GM21367 (cell line): ENCODE measurements at regions not wholly inside any gene's neighbourhood (a gene's known extent, or its start where the extent isn't known, plus 50 kb on each side); places are given as distances from the start of the nearest gene placed in this dataset.

Source experiments
- ATAC-seq: cut with Tn5 transposase; IDR thresholded peaks from one replicate; pipeline ENCODE4 v1.9.1; 2021; ENCODE audit not compliant: unreplicated experiment

DNA sequence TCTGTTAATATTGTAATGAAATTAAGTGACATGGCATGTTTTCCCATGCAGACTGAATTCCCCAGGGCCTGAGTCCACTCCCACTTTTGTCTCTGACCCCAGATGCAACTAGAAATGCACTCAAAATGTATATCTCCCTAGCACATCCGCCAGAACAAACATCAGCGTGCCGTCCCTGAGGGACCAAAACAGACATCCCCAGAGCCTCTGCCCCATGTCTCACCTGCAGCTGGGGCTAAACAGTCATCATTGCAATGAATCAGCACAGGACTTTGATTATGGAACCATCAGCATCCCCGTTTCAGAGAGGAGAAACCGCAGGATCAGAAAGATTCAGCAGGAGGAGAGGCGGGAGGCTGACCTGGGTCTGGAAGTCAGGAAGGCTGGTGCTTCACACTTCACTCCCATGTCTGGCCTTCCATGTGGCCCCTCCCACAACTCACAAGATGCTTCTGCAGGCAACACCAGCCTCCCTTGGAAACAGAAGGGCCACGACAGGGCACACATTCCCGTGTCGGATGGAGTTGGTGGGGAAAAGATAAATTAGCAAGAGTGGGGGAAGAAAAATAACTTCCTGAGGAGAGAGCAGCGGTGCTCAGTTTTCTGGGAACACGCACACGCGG, 130.6 kb upstream of the VSTM2B start:
- no peak for ATAC-seq

DNA sequence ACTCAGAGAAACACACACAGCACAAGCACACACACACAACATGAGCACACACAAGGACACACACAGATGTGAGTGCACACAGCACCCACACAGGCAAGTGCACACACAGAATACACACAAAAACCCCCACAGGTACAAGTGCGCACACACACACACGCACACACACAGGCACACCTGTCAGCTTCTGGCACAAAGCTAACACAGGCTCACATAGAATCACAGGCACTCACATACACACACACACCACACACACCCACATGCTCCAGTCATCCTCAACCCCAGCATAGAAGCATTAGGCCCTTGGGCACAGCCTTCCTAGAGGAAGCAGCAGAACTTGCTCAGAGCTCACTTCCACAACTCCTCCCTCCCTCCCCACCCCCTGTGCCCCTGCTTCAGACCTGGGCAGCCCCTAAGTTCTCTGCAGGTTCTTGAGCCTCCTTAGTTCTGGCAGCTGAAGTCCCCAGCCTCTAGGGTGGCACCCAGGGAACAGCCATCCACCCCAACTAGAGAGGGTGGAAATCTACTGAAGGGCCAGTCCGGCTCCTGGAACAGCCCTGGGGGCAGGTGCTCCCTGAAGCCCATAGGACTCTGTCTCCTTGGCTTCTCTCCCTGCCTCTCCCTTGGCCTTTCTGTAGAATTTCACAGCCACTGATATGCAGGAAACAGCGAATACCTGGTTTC, 129.9 kb upstream of the VSTM2B start:
- no peak for ATAC-seq

DNA sequence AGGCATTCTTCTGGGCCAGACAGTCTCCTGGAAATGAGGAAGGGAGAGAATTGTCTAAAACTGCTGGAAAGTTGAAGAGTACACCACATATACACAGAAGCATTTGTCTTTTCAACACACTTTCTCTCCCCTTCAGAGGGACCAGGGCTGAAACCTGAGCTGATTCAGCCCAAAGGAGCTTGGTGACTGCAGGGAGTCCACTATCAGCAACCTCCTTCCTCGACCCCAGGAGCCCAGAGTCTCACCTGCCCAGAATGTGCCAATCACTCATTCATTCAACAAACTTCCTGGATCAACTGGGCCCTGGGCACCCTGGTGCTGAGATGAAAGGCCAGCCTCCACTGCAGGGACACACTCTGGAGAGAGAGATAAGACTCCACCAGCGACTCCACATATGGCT, 128.9 kb upstream of the VSTM2B start:
- no peak for ATAC-seq

DNA sequence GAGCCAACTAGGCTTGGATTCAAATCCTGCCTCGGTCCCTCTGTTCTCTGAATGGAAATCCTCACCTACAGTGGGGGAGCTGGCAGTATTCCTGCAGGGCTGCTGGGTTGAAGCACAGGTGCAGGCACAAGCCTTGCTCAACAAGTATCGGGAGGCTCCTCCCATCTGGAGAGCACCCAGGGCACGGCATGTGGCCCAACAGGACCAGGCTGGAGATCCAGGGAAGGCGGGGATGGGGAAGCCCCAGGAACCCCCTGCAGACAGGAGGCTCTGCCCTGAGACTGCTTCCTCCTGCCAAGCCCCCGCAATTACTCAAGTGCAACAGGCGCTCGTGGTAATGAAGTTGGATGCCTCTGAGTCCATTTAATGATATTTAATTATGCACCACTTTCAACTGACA, 128.0 kb upstream of the VSTM2B start:
- no peak for ATAC-seq

DNA sequence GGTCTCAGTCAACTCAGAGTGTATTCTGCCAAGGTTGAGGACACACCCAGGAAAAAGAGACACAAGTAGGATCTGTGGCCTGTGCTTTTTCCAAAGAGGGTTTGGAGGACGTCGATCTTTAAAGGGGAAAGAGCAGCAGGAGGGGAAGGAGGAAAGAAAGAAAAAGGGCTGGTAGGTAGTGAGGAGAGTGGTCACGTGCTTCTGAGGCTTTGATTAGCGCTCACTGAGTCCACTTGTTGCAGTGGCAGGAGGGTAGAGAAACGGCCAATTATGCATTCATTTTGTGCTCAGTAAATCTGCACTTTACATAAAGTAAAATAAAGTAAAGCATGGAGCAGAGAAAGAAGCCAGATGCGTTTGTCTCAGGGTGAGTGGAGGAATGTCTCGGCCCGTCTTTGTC, 126.0 kb upstream of the VSTM2B start:
- ATAC-seq: no peak

DNA sequence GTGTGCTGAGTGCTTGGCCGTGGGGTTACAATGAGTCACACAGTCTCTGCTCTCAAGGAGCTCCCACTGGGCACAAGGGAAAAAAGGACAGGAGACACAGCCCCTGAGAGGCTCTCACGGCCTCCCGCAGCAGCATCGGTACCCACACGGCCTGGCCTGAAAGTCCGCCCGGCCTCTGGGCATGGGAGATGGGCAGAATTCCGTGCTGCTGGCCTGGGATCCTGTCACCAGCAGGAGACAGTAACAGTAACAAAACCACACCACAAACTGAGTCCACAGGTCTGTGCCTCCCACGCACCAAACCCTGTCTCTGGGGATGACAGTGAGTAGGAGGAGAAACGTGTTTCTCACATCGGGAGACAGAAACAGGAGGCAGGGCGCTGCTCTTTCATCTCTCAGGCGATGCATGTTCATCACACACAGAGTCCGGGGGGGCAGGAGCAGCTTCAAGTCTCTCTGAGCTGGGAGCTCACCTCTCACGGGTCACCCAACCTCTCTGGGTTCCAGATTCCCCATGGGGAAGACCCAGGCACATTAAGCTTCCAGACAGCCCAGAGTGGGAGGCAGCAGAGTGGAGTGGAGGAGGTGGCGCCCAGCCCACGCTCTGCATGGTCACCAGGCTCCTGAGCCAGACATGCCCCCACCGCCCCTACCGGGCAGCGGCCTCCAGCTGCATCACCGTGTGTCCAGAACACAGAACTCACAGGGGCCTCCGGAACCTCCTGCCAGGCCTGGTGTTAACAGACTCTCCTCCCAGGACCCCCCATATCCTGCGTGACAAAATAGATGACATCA, 124.7 kb upstream of the VSTM2B start:
- ATAC-seq: no peak

DNA sequence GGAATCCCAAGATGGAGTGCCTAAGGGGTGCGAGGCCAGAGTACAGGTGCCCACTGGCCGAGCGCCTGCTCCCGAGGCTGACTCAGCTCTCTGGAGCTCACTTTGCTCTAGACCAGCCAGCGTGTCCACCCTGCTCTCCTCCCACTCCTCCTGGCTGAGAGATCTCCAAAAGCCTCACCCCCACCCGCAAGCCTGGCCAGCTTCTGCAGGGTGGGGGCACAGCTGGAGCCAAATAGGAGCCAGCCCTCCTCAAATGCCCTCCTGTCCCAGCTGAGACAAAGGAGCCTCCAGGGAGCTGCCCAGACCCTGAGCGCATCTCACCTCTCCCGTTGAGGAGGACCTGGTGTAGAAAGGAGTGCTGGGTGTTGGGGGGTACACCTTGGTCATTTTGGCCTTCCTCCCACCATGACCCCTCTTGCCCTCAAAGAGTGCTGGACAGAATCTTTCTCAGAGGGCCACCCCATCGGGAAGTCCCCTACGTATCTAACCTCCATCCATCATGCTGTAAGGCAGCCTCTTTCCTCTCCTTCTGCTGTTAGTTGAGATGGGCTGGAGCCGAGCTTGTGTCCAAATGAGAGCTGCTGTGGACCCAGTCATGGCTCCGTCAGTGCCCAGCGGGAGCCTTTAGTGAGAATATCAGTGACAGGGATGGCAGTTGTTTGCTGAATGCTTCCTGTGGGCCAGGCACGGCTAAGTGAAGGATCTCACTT, 123.9 kb upstream of the VSTM2B start:
- no peak for ATAC-seq

DNA sequence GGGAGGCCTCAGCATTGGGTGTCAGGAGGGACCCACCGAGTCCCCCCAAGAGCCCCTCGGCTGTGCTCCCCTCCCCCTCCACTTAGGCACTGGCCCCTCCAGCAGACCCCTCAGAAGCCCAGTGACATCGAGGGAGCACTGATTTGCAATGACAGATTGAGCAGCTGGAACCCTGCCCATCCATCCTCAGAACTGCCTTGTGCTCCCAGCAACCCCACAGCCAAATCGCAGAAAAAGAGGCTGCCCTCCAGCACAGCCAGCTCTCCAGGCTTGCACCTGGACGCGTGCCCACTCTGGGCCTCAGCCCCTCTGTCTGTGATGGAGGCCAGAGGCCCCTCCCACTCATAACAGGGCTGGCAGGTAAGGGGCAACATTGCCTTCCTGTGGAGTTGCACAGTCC, 123.2 kb upstream of the VSTM2B start:
- ATAC-seq: no peak

DNA sequence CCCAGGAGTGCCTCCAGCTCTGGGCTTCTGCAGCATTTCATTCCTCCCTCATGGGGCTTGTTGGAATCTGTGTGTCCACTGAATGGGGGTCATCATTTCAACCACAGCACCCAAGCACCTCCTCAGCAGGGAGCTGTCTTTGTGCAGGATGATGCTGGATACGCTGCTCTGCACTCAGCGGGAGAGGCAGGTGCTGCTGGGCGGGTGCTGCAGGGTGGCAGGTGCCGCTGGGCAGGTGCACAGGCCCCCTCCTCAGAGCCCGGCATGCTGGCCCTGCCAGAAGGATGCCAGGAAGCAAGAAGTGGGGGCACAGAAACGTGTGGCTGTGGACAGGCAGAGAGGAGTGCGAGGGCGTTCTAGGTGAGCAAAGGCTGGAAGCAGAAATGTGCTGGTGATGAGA, 121.8 kb upstream of the VSTM2B start:
- no peak for ATAC-seq

DNA sequence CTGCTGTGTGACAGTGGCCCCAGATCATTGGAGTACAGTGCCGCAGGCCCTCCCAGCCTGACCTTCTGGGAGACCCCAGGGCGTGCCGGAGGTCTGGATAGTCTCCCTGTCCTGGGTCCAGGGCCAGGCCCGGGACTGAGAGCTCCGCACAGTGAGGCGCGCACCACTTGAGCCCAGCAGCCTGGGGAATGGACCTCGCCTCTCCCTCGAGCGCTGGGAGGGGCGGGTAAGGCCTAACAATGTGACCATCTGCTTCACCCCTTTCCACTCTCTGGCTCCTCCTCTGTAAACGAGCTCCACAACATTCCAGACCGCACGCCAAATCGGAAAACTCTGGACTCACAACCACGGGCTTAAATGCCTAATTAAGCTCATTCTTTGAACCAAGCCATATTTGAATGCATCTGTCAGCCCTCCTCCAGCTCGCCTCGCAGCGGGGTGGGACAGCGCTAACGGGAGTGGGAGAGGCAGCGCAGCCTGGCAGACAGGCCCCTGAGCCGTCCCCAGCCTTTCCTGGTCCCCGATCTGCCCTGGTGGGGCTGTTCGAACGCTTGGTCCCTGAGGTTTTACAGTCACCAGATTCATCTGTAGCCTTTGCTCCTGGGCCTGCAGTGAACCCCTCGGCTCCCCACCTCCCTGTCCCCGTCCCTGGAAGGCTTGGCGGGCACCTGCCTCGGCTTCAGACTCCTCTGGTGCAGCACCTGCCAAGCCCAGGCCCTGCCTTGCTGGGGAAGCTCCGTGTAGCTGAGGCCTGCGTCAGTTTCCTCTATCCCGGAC, 120.7 kb upstream of the VSTM2B start:
- ATAC-seq: no peak

DNA sequence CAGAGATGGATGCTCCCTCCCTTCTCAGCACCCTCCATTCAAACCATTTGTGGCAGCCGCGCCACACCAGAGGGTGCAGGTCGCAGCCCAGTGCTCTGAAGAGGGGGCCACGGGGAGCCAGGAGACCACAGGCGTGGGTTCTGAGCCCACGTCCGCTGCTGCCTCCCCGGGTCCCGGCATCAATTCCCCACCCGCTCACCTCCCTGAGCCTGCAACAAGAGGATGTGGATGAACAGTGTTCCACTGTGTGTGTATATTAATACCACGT, 120.1 kb upstream of the VSTM2B start:
- no peak for ATAC-seq

DNA sequence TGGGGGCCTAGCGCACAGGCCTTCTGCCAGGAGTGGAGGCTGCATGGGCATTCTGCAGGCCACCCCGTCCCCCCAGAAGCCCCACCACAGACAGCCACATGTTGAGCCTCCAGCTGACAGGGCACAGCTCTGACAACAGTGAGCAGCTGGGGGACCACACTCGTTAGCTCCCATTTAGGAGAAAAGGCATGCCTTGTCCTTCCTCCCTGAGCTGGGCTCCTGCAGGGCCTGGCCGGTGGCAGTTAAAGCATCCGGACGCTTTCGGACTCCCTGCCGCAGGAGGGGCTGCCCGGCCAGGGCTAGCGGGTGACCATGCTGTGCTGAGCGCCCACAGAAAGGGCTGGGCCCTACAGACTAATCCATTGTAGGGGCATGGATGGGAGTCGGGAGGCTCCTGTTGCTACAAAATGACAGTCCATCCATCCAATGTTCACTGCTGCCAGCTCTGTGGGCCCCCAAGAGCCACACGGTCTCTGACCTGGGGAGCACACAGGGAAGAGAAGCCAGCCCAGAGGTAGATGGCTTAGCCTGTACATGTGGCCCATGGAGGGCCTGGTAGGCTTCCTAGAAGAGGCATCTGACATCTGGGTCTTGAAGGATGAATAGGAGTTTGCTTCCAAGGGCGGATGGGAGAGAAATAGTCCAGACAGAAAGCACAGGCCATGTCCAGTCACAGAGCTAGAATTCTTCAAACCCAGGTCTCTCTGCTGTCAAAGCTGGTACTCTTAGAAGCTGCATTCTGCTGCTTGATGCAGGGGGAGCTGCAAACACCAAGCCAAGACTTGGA, 116.5 kb upstream of the VSTM2B start:
- ATAC-seq: no peak

DNA sequence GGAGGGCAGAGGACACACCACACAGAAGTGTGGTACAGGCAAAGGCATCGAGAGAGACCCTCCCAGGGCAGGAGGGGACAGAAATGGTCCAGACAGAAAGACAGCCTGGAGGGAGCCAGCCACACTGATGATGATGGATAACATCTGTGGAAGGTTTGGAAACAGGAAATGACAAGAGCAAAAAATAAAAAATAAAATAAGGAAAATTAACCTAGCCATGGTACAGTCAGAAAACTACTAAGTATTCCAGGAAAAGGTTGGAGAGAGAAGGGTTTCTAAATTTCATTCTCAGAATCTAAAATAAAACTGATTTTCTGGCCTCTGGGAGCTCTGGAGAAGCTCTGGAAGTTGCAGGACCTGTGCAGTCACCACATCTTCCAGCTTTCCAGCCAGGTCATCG, 115.2 kb upstream of the VSTM2B start:
- ATAC-seq: no peak

DNA sequence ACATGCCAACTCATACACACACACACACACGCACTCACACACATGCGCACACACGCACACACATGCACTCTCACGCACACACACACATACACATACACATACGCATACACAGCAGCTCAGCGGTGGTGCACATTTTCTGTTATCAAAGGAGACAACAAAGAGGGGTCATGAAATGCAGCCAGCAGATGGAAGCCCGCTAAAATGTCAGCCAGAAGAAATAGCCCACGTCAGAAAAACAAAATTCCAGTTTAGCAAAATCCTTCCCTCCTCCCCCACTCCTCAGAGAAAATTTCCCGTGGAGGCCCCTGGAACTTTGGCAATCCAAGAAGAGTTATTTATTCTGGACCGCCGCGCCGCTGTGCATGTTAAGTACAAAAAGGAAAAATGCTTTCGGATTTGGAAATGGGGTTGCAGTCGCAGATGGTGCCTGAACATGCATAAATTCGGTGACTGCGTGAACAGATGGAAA, 114.6 kb upstream of the VSTM2B start:
- ATAC-seq: no peak

DNA sequence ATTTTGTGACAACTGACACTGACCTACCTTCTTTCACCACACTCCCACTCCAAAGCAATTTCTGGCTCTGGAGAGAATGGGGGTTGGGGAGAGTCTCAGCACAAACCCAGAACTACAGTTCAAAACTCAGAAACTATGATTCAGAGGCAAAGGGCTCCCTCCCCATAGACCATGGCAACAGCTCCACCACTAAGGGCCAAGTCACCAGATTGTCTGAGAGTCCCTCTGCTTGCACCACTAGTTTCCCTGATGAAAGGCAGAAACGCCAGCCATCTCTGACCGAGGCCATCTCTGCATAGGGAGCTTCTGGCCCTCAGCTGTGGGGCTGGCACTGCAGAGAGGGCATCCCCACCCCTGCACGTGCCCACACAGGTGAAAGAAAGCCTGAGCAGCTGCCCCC, 112.4 kb upstream of the VSTM2B start:
- no peak for ATAC-seq

DNA sequence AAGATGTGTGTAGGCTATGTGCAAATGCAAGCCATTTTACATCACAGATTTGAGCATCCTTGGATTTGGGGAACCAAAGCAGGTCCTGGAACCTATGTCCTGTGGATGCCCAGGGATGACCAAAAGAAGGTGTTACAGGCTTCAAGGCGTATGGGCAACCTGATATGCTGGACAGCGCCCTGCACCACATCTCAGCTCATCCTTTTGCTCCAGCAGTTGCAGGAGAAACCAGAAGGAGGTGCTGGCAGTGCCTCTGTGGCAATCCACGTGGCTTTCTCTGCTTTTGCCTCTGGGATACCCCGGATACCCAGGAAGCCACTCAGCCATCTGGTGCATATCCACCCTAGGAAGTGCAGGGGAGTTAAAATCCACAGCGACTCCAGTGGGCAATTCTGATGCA, 110.3 kb upstream of the VSTM2B start:
- no peak for ATAC-seq

DNA sequence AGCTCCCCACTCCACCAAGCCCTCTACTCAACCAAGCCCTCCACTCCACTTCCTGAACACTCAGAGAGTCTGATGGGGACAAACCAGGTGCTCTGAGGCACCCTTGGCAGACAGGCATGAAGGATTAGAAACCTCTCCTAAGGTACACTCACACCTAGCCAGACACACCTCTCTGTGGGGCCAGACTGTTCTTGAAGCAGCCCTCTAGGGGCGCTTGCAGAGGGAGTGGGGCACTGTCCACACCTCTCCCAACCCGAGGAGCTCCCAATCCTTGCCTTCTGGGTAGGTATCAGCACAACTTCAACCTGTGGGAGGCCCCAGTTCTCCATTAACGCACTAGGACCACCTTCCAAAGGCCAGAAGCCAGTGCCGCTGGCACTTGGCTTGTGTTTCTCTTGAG, 108.7 kb upstream of the VSTM2B start:
- no peak for ATAC-seq

DNA sequence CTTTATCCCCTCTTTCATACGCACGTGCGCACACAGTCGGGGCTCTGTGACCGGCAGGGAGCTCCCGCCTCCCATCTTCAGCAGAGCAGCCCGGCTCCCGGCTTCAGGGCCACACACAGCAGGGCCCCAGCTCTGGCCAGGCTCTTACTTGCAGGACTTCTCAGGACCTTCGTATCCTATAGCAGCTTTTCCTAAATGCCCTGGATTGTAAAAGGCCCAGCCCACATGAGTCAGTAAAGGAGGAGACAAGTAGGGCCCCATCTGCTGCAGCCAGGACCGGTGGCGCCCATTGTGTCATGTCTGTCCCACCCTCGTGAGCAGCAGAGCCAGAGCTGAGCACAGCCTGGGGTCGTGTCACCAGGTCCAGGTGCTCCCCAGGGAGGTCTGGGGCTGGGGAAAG, 107.6 kb upstream of the VSTM2B start:
- no peak for ATAC-seq

DNA sequence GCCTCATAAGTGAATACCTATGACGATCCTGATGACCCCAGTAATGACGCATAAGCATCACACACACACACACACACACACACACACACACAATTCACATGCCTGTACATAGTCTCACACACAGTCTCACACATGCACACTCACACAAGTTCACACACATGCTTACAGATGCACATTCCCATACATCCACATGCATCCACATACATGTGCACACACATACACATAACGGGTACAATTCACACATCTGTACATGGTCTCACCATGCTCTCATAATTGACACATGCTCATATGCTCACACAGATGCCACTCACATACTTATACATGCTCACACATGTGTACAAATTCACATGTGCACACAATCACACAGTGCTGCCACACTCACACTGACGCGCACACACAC, 105.7 kb upstream of the VSTM2B start:
- no peak for ATAC-seq

DNA sequence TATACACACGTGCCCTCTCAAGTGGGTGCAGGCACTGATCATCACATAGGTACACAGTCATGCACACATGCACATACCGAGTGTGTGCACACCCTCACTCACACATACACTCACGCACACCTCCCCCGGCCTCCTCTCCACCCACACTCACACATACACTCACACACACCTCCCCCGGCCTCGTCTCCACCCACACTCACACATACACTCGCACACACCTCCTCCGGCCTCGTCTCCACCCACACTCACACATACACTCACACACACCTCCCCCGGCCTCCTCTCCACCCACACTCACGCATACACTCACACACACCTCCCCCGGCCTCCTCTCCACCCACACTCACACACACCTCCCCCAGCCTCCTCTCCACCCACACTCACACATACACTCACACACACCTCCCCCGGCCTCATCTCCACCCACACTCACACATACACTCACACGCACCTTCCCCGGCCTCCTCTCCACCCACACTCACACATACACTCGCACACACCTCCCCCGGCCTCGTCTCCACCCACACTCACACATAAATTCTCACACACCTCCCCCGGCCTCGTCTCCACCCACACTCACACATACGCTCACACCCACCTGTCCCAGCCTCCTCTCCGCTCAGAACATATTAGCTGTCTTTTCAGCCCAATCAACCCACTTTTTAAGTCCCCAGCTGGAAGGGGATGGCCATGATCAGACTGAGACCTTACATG, 105.2 kb upstream of the VSTM2B start:
- no peak for ATAC-seq
